Stimulated activated CD8-positive, alpha-beta memory T cell treated with anti-CD3 and anti-CD28 coated beads, Interleukin-2, amount 100 ng/mL, for 48 hours (primary cell): ENCODE measurements at regions not wholly inside any gene's neighbourhood (a gene's known extent, or its start where the extent isn't known, plus 50 kb on each side); places are given as distances from the start of the nearest gene placed in this dataset.
A peak's percentile ranks its signal among the peaks of the same experiment; 100 is the strongest.

ENCODE experiments used
- DNase-seq, 2 donors: peaks; one replicate each; pipeline ENCODE4 v3.0.0-alpha.2; 2020; ENCODE audit warnings: low read depth in 2 of 2

DNA sequence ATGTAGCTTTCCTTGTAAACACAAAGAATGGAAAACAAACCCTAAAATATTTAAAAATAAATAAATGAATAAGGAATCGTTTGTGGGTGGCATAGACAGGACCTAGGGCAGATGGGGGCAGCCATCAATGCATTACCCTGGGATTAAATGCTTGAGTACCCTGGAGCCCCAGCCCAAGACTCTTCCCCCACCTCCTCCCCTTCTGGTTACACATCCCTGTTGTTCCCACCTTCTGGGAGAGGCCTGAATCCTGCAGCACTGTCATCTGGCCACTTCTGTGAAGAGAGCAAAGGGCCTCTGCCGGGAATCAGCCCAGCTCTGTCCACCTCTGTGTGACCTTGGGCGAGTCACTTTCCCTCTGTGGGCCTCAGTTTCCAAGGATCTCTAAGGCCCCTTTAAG is 61.6 kb upstream of the COL13A1 start:
- DNase-seq = no peak

DNA sequence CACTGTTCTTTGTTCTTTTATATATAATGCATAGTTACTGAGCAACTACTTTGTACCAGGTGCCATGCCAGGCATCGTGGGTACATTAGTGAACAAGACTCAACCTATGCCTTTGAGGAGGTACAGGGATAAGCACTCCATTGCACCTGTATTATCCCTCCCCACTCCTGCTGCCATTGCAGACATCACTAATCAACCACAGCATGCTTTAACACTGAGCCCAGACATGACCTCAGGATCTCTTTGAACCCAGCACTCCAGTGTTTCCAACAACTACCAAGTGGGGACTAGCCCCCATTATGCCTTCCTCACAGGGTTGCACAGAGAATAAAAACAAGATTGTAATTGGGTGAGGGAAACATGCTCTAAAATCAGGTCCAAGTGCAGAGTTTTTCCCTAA is 60.5 kb upstream of the COL13A1 start:
- DNase-seq = no peak

DNA sequence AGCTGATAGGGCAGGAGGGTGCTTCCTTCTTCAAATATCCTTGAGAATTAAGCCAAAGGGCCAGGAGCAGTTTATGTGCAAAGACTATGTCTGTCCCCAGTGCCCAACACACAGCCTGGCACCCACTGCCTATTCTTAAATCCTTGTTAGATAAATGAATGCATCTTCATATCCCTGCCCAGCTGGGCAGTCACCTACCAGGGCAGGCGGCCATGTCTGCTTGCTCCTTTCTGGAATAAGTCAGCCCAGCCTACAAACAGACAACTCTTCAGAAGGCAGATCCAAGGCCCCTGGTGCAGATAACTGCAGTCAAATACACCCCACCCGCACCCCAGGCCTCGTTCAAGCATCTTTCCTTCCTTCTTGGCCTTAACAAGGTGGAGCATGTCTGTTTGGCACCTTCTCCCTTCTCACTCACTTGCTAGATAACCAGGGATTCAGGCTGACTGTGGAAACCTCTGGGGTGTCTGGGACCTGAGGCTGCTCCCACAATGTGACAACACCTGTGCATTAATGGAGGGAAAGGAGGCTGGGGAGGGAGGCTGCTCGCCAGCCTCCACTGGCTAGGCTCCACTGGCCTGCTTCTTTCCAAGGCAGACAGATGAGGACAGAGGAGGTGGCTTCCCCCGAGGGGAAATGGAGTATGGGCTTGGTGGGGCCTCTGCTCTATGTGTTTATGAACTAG is 59.9 kb upstream of the COL13A1 start:
- no peak for DNase-seq

DNA sequence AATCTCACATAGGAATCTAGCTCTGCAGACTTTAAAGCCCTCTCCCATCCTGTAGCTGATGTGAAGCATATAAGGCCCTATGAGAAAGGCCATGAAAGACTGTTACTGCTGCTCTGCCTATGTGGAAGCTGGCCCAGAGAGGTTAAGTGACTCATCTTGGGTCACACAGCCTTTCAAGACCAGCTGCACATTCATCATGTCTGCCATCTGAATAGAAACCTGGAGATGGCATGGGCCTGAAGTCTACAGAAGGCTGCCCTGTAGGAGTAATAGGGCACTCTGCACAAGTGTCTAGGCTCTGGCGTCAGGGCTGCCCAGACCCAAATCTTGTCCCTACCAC is 59.4 kb upstream of the COL13A1 start:
- DNase-seq = no peak

DNA sequence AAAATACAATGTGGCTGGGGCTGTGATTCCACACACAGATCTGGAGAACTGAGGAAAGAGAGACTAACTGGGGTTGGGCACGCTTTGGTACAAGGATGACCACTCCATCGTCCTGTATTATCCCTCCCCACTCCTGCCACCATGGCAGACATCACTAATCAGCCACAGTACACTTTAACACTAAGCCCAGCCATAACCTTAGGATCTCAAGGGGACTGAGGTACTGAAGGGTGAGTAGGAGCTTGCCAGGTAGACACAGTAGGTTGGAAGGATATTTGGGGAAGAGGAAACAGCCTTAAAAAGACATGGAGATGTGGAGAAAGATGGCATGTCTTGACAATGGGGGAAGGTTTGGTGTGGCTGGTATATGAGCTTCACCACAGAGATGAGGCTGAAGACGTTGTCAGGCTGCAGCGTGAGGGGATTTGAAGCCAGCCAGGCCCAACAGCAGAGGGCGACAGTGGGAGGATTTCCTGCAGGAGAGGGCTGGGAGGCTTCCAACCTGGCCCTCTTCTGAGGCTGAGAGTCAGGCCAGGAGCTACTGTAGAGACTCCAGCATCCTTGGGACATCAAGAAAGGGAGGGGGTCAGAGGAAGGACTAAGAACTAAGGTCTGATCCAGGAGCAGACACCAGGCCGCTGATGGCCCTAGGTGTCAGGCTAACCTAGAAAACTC is 58.6 kb upstream of the COL13A1 start:
- peak in 1 of 2 donors; percentile 13 for DNase-seq

DNA sequence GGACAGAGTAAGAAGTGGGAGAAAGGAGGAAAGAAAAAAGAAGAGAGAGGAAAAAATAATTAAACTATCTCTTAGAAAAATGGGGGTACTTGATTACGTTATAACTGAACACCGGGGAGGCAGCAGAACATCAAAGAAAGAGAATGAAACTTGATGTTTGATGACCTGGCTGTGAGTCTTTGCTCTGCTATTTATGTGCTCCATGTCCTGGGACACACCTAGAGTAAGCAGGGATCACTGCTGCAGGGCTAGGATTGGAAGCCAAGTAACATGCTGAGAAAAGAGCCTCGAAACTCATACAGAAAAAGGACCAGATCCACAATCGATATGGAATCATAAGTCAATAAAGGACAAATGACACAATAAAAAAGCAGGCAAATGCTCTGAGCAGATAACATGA is 56.7 kb upstream of the COL13A1 start:
- no peak for DNase-seq

DNA sequence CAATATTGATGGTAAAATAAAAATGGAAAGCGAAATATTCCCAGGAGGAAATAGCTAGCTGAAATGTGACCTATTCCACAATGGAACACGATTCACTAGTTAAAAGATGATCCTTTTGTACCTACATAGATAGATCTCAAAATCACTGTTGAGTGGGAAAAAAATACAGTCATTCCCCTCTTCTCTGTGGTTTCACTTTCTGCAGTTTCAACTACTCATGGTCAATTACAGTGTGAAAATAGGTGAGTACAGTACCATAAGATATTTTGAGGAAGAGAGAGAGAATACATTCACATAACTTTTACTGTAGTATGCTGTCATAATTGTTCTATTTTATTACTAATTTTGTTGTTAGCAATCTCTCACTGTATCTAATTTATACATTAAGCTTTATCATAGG is 56.0 kb upstream of the COL13A1 start:
- no peak for DNase-seq

DNA sequence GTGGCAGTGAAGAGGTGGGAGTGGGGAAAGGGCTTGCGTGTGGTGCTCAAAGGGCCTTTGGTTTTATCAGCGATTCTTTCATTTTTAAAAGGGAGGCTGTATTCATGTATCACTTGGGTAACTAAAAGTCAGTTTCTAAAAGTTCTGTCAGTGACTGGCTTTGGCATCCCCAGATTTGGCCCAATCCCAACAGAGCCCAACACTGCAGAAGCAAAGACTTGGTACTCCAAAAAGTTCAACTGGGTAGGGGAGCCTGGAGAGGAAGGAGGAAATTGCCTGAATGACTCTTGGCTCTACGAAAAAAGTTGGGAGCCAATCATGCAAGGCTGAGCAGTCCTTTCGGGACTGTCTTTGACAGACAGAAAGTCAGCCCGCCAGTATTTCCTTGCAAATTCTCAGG is 54.5 kb upstream of the COL13A1 start:
- no peak for DNase-seq

DNA sequence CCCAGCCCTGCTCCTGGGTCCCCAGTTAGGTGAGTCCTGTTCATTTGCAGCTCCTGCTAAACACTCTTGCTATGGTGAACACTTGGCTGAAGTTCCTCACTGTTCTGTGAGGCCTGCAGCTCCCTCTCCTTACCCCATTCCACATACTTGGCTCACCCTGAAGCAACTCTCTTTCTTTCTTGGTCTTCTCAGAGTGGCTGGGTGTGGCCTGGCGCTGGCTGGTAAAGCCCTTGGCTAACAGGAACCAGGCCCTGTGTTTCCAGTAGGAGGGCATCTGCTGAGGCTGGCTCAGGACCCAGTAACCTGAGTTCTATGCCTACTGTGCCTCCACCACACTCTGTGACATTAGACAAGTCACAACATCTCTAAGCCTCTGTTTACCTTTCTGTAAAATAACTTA is 53.1 kb upstream of the COL13A1 start:
- no peak for DNase-seq

DNA sequence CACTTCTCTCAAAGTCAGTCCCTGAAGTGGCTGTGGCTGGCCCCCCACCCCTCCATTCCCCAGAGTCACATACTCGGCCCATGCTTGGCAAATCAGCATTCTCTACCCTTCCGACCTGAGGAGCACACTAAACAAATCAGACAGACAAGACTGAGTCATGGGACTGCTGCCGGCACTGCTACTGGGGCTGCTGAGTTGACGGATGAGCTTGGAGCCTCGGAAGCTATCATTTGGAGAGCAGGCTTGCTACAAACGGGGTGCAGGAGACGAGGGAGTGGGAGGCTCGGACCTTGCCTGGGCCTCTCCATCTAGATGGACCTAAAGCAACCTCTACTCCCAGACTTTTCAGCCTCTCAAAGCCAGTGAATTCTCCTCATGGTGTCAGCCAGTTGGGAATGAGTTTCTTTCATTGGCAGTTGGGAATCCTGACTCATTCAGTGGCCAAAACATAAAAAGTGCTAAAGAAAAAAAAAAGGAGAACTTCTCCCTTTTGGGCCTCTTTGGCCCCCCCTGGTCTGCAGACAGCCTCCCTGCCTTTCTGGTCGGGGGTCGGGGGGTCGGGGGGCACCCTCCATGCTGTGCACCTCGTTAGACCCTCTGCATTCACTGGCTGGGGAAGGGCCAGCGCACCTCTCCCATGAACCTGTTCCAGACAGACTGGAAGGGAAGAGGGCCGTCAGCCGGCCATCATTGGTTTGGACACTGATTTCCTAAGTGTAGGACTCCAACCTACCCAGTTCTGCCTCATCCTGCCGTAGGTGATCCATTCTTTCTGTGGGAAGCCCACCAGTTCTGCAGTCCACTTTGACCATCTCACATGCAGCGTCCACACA is 52.3 kb upstream of the COL13A1 start:
- DNase-seq = no peak

DNA sequence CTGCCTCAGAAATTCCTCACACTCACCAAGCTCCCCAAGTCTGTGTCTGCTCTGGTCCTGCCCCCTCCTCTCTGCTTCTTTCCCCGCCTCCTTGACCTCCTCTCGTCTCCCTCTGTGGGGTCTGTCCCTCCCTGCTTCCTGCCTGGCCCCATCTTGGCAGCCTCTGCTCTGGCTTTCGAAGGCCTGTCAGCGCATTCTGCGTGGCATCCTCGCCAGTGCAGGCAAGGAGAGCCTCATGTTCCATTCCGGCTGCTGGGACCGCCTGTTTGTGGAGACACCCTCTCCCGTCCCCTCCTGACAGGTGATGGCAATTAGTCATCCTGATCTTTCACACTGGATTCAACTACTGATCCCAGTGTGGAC is 51.7 kb upstream of the COL13A1 start:
- no peak for DNase-seq

DNA sequence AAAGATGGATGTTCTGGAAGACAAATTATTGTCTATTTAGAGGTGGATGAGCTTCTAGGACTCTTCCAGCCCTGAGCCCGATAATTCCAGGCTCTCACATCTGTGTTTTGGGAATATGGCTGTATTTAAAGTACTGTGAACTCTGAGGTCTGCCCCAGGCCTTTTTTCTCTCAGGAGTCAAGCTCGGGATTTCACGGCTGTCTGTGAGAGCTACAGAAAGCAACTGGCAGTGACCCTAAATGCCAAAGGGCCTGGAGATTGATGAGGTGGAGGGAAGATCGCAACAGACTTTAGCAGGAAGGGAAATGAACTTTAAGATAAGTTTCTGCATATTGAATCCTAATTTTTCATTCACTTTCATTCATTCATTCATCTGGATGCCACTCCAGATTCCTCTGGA is 51.0 kb upstream of the COL13A1 start:
- DNase-seq = no peak

DNA sequence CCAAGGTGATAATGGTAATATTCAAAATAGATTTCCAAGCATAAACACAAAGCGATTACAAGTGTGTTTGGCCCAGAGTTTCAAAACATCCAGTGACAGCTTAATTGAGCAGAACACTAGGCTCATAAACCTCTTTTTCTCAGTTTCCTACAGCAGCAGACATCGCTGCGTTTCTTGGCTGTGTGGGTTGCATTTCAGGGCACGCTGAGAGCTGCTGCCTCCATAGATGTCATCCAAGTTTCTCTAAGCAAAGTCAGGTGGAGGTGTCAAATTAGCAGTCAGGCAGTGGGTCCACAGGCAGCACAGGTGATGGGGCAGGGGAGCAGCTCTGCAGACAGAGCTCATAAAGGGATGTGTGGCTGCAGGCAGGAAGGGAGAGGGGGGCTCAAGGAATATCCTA is 50.5 kb upstream of the COL13A1 start:
- DNase-seq = no peak
